ENCODE measurements at regions not wholly inside any gene's neighbourhood (a gene's known extent, or its start where the extent isn't known, plus 50 kb on each side); places are given as distances from the start of the nearest gene placed in this dataset.

GRCh38 chr1:39109644-39110043 is 83.5 kb downstream of the NDUFS5 start:
- DNase-seq, result no peak

- no peak for DNase-seq
Measured at GRCh38 chr1:39110325-39110851, 84.2 kb downstream of the NDUFS5 start.

- DNase-seq, result no peak
Measured at GRCh38 chr1:39110882-39111281, 84.7 kb downstream of the NDUFS5 start.

- no peak for DNase-seq
Measured at GRCh38 chr1:39113109-39113743, 87.1 kb downstream of the NDUFS5 start.

- DNase-seq, result no peak
Measured at GRCh38 chr1:39115271-39116110, 89.0 kb upstream of the MACF1 start.

- DNase-seq, result no peak
Measured at GRCh38 chr1:39116116-39116607, 88.3 kb upstream of the MACF1 start.

- DNase-seq, result no peak
Measured at GRCh38 chr1:39116860-39117728, 87.4 kb upstream of the MACF1 start.

- peak; percentile 88 for DNase-seq
Measured at GRCh38 chr1:39117899-39118450, 86.5 kb upstream of the MACF1 start.

- DNase-seq, result no peak
Measured at GRCh38 chr1:39122056-39122455, 82.4 kb upstream of the MACF1 start.

GRCh38 chr1:39124282-39124681 is 80.2 kb upstream of the MACF1 start:
- DNase-seq, result no peak

- DNase-seq, result no peak
Measured at GRCh38 chr1:39127513-39127912, 77.0 kb upstream of the MACF1 start.

GRCh38 chr1:39128126-39128525 is 76.4 kb upstream of the MACF1 start:
- DNase-seq, result no peak

GRCh38 chr1:39128959-39129358 is 75.5 kb upstream of the MACF1 start:
- peak; percentile 100 for DNase-seq

GRCh38 chr1:39129514-39129913 is 75.0 kb upstream of the MACF1 start:
- DNase-seq, result no peak

- DNase-seq, result no peak
Measured at GRCh38 chr1:39130325-39130724, 74.2 kb upstream of the MACF1 start.

GRCh38 chr1:39131940-39132339 is 72.6 kb upstream of the MACF1 start:
- no peak for DNase-seq

GRCh38 chr1:39132505-39133339 is 71.8 kb upstream of the MACF1 start:
- DNase-seq, result peak; percentile 100

GRCh38 chr1:39133340-39133684 is 71.2 kb upstream of the MACF1 start:
- no peak for DNase-seq

- no peak for DNase-seq
Measured at GRCh38 chr1:39134768-39135333, 69.6 kb upstream of the MACF1 start.

- no peak for DNase-seq
Measured at GRCh38 chr1:39136638-39137037, 67.9 kb upstream of the MACF1 start.

GRCh38 chr1:39139723-39140360 is 64.7 kb upstream of the MACF1 start:
- DNase-seq, result no peak

Measured in NCI-H2107 (cell line).